ENCODE measurements at regions not wholly inside any gene's neighbourhood (a gene's known extent, or its start where the extent isn't known, plus 50 kb on each side); places are given as distances from the start of the nearest gene placed in this dataset.
A peak's percentile ranks its signal among the peaks of the same experiment; 100 is the strongest.
"Not testable (repeated sequence)": the region's sequence is repeated elsewhere in the genome, so short reads cannot be mapped to it uniquely, and the experiment has no call there.

DNA sequence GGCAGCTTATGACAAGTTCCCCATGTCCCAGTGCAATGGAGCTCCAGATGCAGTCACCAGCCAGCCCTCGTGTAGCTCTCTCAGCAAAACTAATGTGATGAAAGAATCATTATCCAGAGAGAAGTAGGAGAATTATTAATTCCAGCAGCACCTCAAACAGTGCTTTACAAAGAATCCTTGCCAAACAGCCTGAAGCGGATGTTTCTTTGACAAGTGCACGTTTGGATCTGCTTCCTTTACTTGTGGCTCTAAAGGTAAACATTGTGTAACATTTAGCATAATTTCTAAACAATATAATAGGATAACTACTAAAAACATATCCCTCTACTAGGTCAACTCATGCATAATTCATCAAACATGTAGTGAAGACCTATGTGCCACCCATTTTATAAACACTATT, 197.0 kb downstream of the FAM181B start:
- DNase-seq (ENCODE audit: low read depth, low spot score), result no peak

DNA sequence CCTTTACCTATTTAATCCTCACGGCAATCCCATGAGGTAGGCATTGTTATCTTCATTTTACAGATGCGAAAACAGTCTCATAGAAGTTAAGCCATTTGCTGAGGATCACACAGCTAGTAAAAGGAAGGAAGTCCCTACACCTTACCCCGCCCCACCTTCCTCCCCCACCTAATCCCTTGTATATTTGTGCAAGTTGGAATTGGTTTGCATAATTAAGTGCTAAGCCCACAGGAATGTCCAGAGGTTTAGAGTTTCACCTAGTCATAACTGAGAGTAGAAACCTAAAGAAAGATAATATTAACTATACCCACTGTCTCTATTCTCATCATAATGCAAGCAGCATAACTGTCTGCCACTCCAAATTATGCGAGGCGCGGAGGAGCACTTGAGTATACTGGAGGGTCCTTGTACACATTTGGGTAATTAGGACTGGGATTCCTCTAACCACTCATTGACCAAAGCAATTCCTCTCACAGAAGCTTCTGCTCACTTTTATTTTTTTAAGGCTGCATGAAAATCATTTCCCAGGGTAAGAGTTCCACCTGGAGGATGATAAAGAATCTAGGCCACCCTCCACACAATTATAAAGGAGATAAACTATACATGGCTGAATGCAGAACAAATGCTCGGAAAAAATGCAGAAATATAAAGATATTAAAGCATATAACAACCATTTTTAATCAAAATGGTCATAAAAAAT, 199.9 kb downstream of the FAM181B start:
- DNase-seq (ENCODE audit: low read depth, low spot score), result no peak

DNA sequence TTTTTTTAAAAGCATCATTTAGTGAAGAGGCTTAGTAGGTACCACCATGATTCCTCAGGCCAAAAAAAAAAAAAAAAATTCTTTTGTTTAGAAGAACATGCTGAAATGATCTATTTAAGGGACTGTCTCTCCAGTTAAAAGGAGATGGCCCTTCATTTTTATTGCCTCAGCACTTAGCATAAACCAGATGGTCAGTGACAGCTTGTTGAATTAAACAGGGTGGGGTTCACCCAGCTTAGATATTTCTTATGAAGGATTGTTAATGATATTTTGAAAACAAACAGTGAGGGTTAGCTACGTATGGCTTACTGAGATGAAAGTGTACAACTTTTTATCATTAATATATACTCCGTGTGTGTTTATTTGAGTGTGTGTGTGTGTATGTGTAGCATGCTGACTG, 203.7 kb downstream of the FAM181B start:
- no peak for DNase-seq (ENCODE audit: low read depth, low spot score)

DNA sequence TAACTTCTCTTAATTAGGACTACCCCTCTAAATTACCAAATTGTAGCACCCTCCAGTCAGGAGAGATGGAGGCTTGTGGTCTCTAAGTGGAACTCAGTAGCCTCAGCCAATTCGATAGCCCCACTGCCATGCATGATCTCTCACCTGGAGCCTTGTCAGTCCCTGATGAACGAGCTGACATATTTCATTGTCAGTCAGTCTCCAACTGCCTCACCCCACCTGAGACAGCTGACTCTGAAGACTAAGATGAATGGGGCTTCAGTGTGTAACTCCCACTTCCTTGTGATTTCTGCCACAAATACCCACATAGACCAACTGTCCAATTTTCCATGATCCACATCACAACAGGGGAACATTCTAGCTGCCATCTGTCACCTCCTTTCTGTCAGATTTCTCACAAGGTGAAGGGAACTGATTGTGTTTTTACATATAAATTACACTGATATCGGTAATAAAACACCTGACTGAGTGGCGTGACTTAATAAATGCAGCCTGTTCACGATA, 206.5 kb downstream of the FAM181B start:
- DNase-seq (ENCODE audit: low read depth, low spot score), result no peak

DNA sequence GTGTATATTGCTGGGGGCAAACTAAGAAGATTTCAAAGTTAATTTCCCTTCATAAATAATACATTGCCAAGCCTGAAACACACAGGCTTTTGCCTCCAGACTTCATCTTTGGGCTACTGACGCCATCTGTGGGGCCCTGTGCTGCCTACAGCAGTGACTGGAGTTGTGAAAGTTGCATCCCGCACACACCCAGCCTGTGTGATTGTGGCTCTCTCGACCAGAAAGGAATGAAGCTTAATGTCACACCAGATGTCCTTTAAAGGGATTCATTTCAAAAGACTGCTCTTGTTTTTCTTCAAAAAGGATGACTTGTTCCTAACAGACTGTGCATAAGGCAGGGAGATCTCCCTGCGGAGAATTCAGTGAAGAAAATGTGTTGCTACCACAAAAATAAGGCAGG, 210.5 kb downstream of the FAM181B start:
- DNase-seq (ENCODE audit: low read depth, low spot score), result no peak

DNA sequence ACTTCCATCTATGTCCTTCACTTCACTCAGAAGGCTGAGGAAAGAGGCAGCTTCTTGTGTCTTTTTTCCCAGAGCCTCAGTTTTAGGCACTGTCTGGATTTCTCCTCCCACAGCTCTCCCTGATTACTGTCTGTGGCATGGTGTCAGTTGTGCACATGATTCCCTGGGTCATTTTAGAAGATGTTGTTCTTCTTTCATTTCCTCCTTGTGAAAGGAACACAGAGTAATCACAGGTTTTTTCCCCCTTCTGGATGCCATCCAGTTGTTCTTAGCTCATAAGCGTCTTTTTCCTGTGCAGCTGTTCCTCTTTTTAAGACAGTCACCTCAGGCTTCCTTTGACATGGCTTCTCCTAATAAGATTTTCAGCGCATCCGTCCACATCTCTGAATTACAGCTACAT, 212.2 kb downstream of the FAM181B start:
- no peak for DNase-seq (ENCODE audit: low read depth, low spot score)

DNA sequence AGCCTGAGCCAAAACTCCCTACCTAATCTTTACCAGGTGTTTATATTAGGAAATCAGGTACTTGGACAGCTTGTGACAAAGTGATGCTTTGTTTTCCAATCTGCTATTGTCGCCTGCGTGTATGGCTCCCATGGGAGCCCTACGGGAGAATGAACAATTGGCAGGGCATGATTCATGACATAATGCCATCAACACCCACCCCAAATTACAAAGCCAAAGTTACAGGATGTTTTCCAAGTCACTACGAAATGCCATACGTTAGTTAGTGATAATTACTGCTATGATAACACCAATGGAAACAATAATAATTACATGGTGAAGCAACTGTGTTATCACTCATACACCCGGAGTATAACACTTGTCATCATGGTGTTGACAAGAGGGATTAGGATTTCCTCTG, 226.4 kb downstream of the FAM181B start:
- DNase-seq (ENCODE audit: low read depth, low spot score), result no peak

DNA sequence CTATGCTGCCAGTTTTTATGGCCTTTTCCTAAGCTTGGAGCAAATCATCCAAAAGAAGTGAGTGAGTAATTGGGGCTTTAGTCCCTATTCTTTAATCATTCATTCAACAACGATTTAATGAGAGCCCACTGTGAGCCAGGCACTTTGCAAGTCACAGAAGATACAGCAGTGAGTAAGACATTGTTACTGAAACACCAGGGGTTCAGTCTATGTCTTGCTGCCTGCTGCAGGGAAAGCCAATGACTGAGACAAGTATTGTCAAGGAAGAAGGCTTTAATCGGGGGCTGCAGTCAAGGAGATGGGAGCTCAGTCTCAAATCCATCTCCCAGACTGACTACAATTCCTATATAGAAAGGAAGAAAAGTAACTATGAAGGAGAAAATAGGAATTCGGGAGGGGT, 228.3 kb downstream of the FAM181B start:
- DNase-seq (ENCODE audit: low read depth, low spot score), result no peak

DNA sequence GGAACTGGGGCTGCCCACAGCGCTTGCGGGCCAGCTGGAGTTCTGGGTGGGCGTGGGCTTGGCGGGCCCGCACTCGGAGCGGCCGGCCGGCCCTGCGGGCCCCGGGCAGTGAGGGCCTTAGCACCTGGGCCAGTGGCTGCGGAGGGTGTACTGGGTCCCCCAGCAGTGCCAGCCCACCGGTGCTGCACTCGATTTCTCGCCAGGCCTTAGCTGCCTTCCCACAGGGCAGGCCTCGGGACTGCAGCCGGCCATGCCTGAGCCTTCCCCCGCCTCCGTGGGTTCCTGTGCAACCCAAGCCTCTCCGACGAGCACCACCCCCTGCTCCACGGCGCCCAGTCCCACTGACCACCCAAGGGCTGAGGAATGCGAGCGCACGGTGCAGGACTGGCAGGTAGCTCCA, 232.5 kb downstream of the FAM181B start:
- DNase-seq (ENCODE audit: low read depth, low spot score), result not testable (repeated sequence)

DNA sequence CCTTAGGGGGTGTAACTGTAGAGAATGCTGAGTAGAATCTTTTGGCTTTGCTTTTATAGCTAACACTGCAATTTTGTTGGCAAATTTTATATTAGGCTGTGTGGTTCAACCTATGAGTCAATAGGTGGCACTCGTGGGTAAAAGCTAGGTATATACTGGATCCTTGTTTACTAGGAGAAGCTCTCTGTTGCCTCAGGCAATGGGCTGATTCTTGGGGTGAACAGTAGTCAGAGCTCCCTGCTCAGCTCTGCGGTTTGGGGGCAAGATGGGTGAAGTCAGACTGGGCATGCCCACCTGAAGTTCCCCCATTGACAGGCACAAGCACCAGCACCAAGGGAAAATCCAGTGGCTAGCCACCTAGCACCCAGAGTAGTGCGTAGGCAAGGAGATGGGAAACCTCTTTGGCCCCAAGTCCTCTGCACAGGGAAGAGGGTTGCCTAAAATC, 238.7 kb downstream of the FAM181B start:
- peak; percentile 11 for DNase-seq (ENCODE audit: low read depth, low spot score)

DNA sequence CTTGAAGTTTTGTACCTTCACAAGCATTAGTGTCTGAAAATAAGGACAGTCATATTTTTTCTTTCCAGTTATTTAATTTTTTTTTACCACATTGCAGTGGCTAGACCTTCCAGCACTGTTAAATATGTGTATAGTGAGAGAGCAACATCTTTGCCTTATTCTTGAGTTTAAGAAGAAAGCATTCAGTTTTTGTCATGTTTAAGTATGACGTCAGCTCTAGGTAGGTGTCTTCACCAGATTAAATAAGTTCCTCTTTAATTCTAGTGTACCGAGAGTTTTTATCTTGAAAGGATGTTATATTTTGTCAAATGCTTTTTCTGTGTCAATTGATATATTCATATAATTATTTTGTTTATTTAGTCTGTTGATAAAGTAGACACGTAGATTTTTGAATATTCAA, 258.8 kb downstream of the FAM181B start:
- no peak for DNase-seq (ENCODE audit: low read depth, low spot score)

DNA sequence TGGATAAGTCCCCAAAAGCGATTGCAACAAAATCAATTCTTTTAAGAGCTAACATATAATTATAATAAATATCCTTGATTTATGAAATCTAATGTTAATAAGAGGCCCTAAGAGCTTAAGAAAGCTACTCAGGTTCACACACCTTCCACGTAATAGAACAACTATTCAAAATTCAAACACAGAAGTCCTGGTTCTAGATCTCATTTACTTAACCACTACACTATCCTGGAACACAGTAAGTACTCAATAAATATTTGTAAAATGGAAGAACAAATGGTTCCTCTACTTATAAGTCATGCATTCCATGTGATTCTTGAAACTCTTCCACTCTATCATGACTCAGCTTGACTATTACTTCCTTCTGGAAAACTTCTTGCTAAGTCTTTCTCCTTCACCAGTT, 268.2 kb downstream of the FAM181B start:
- DNase-seq (ENCODE audit: low read depth, low spot score), result no peak

DNA sequence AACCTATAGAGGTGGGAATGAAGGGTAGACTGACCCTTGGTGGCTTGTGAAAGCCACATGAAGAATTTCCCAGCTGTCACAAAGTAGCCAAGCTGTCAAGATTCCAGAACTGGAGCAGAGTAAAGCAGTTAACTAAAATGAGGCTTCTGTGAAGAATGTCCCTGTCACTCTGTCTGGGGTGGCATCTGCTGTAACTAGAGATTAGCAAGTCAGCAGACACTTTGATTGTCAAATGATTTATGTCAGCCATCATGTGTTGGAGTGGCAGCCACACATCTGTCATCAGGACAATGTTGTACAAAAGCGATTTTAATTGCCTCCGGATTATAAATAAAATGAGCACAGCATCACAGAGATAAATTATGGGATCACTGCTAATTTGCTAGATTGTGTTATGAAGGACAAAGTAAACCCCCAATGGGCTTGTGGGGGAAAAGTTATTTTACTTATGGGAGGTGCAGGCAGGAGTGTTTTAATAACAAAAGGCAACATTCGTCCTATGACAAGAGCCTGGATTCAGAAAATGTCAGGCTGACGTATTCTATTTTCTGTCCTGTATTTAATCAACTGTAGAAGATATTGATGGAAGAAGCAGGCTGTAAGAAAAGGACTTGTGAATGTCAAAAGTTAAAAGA, 270.9 kb downstream of the FAM181B start:
- no peak for DNase-seq (ENCODE audit: low read depth, low spot score)

DNA sequence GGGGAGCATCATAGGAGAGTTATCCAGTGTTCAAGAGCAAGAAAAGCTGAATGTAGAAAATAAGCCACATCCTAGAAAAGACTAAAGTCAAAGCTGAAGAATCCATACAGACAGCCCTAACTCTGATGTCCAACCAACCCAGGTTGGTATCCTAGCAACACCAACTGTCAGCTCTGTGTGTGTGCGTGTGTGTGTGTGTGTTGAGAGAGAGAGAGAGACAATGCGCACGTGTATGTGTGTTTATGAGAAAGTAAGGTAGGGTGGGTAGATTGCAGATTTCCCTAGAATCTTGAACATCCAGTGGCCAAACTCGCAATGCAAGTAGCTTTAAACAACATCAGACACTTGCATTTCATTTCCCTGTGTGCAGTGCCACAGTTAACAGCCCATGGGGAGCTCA, 274.9 kb downstream of the FAM181B start:
- no peak for DNase-seq (ENCODE audit: low read depth, low spot score)

DNA sequence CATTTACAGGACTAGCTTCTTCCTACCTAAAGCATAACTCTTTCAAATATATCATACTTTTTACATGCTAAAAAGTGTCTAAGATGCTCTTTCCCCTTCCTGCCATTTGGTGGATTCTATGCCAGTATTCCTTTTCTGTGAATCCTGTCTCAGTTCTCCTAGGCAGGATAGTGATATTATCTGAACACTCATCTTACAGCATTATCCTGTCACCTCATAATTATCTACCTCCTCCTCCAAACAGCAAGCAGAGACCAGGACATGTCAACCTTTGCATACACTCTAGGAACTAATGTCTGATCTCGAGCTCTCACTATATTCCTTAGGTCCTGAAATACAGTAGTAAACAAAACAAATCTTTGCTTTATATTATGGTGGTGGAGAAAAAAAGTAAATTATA, 275.5 kb downstream of the FAM181B start:
- no peak for DNase-seq (ENCODE audit: low read depth, low spot score)

DNA sequence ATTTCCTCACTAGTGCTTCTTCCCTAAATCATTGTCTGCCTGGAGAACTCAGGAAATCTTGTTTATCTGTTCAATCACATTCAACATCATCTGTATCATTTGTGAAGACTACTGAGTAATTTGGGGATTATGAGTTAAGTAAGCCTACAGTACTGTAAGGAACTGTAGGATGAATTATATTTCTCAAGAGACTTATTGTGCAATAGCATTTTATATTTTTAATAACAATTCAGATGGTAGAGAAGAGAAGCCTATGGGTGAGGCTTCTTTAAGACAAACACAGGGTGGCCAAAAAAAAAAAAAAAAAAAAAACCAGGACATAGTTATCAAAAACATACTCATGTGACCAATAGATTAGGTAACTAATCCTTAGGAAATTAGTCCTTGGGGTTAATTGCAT, 282.7 kb downstream of the FAM181B start:
- DNase-seq (ENCODE audit: low read depth, low spot score), result no peak

DNA sequence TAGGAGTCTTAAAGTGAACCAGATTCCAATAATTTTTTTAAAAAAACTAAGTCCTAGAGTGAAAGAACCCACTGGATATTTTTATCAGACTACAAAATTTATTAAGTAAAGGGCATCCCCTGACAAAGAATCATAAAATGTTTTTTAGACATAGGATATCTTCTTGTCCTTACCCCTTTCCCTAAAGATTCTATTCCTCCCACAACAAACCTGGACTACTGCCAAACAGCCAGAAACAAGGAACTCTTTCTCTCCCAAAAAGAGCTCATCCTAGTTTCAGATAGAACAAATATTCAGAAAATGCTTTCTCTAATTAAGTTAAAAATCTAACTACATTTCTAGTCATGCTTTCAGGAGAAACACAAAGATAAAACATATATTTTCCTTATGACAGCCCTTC, 327.1 kb downstream of the FAM181B start:
- no peak for DNase-seq (ENCODE audit: low read depth, low spot score)

DNA sequence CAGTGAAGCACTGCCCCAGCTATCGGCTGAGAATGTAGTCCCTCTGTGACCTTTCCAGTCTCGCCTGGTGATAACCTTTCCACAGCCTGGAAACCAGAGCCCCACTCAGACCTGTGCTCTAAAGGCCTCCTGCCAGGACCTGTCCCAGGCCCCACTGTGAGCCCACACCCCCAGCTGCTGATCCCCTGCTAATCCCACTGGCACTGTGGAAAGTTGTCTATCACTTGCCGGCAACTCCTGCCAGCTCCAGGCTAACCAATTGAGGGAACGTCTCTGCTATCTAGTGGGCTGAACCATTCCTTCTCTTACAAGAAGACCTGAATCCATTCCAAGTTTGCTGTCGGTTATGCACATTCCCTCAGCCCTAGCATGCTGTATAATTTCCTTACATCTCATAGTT, 328.2 kb downstream of the FAM181B start:
- peak; percentile 40 for DNase-seq (ENCODE audit: low read depth, low spot score)

DNA sequence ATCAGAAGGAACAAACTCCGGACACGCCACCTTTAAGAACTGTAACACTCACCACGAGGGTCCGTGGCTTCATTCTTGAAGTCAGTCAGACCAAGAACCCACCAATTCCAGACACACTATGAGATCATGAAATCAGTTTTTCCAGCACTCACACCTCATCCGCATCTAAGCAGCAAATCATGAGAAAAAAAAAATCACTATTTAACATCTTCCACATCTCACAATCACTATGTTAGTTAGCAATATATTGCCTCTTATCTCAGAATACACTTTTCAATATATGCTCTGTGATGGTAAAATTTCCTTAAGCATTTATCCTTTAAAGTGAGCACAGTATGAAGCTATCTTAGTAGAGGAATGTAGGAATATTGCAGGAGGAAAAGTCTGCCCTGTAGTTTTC, 328.7 kb downstream of the FAM181B start:
- DNase-seq (ENCODE audit: low read depth, low spot score), result no peak

DNA sequence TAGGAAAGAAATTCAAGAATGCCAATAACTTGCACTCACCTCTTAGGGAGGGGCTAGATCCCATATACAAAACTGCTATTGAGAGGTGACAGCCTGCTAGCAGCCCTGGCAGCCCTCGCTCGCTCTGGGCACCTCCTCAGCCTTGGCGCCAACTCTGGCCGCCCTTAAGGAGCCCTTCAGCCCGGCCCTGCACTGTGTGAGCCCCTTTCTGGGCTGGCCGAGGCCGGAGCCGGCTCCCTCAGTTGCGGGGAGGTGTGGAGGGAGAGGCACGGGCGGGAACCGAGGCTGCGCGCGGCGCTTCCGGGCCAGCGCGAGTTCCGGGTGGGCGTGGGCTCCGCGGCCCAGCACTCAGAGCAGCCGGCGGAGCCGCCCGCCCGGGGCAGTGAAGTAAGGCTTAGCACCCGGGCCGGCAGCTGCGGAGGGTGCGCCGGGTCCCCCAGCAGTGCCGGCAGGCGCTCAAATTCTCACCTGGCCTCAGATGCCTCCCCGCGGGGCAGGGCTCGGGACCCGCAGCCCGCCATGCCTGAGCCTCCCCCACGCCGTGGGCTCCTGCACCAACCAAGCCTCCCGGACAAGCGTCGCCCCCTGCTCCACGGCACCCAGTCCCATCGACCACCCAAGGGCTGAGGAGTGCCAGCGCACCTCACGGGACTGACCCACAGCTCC, 329.9 kb downstream of the FAM181B start:
- DNase-seq (ENCODE audit: low read depth, low spot score), result no peak

DNA sequence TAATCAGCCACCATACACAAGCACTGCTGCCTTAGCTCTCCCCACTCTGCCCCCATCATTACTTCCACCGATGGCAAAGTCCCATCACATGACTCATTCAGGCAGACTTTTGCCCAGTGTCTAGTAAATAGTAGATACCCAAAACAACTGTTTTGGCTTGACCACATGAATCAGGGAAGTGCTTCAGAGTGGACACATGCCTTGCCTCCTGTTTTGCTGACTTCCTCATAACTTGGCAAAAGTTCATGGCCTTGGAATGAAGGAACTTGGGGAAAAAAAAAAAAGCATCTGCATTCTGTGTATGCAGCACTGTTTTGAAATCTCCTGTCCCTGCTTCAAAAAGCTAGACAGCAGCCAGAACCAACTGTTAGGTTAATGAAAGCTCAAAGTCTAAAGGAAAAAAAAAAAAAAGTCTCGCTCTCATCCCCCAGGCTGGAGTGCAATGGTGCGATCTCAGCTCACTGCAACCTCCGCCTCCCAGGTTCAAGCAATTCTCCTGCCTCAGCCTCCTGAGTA, 335.3 kb downstream of the FAM181B start:
- DNase-seq (ENCODE audit: low read depth, low spot score), result no peak

DNA sequence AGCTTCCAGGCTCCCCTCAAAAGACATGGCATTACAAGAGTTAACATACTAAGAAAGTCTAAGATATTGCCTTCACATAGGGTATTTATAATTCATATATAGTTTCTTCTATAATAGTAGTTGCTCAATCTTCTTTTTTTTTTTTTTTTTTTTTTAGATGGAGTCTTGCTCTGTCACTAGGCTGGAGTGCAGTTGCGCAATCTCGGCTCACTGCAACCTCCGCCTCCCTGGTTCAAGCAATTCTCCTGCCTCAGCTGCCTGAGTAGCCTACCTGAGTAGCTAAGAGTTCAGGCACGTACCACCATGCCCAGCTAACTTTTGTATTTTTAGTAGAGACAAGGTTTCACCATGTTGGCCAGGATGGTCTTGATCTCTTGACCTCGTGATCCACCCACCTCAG, 337.0 kb downstream of the FAM181B start:
- not testable (repeated sequence) for DNase-seq (ENCODE audit: low read depth, low spot score)

DNA sequence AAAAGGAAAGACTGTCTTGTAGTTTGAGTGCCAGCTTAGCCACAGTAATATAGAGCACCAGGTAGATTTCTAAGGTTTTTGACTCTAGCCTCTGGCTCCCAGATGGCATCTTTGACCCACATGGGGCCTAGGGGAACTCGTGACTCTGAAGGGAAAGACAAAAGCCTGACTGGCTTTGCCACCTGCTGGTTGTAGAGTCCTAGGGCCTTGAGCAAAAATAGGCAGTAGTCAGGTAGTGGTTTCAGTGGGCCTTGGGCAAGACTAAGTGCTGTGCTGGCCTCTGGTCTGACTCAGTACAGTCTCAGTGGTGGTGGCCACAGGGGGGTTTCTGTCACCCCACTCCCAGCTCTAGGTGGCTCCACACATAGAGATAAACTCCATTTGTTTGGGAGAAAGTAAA, 349.4 kb downstream of the FAM181B start:
- DNase-seq (ENCODE audit: low read depth, low spot score), result no peak
